GM12878 (cell line): ENCODE measurements at regions not wholly inside any gene's neighbourhood (a gene's known extent, or its start where the extent isn't known, plus 50 kb on each side); places are given as distances from the start of the nearest gene placed in this dataset.

Source experiments
- ATAC-seq: fragments of 200-7000 bp; cut with Tn5 transposase; 3 replicates; pipeline ENCODE4 v1.9.1; 2020; ENCODE audit warnings: mild to moderate bottlenecking, moderate library complexity
- BruUV-seq: library from RNA; stranded (reverse); fragments of 400-500 nt; replicated peaks from 2 replicates; lab custom pipeline; 2021; lab: Mats Ljungman, UMichigan
- CTCF ChIA-PET: fragments of 300-600 bp; sonication (Branson Sonifier 250); formaldehyde crosslinking; extraction: SDS; loops from one replicate; lab custom pipeline; 2021; ENCODE audit warnings: inconsistent platforms; lab: Yijun Ruan, JAX
- POLR2A ChIA-PET: fragments of 350-600 bp; formaldehyde crosslinking; extraction: SDS; loops from one replicate; lab custom pipeline; 2021; ENCODE audit warnings: inconsistent platforms; lab: Charles Lee
- RAD21 ChIA-PET: fragments of 300-600 bp; sonication (Branson Sonifier 250); formaldehyde crosslinking; loops from one replicate; lab custom pipeline; 2023; ENCODE audit warnings: antibody characterized with exemption; ENCODE audit not compliant: unreplicated experiment; lab: Charles Lee
- SMC1A ChIA-PET: fragments of 300-600 bp; sonication (Branson Sonifier 250); formaldehyde crosslinking; loops from one replicate; lab custom pipeline; 2023; ENCODE audit not compliant: unreplicated experiment, uncharacterized antibody; lab: Charles Lee
- DNase-seq: peaks from one replicate; pipeline ENCODE4 v3.0.0-alpha.2; 2011; ENCODE audit warnings: low read depth, low spot score
- FAIRE-seq: peaks from 3 replicates; lab custom pipeline; 2011; peaks lifted over from hg19 to GRCh38; lab: Jason Lieb, UNC
- H2AFZ ChIP-seq: 2 replicates; pipeline ENCODE4 v1.6.0; 2011; ENCODE audit warnings: low read depth, low read length, control low read depth; ENCODE audit not compliant: control insufficient read depth
- H3K27ac ChIP-seq: 2 replicates; pipeline ENCODE4 v1.5.1; 2011; ENCODE audit warnings: control low read depth; ENCODE audit not compliant: control insufficient read depth, insufficient read depth
- H3K27me3 ChIP-seq, 2 experiments: replicated peaks in 1 of 2; 2 replicates each; pipeline versions ENCODE4 v1.6.0 to v1.6.1; 2011; ENCODE audit warnings: low read length in 1 of 2; ENCODE audit not compliant: control insufficient read depth in 2 of 2, insufficient read depth in 2 of 2
- H3K36me3 ChIP-seq, 2 experiments: 2 replicates each; pipeline ENCODE4 v1.5.1; 2011; ENCODE audit warnings: low read length in 1 of 2; ENCODE audit not compliant: control insufficient read depth in 2 of 2, insufficient read depth in 2 of 2
- H3K4me1 ChIP-seq: 2 replicates; pipeline ENCODE4 v1.6.1; 2011; ENCODE audit warnings: mild to moderate bottlenecking, low read length, moderate library complexity, mixed read lengths; ENCODE audit not compliant: control insufficient read depth, insufficient read depth
- H3K4me2 ChIP-seq: 2 replicates; pipeline ENCODE4 v1.6.0; 2011; ENCODE audit warnings: control low read depth; ENCODE audit not compliant: control insufficient read depth, insufficient read depth
- H3K4me3 ChIP-seq: fragments of 200-600 bp; sonication (generic); 2 replicates; pipeline ENCODE4 v1.5.1; 2016
- H3K79me2 ChIP-seq: 2 replicates; pipeline ENCODE4 v1.6.0; 2011; ENCODE audit warnings: low read length; ENCODE audit not compliant: control insufficient read depth, insufficient read depth
- H3K9ac ChIP-seq: 2 replicates; pipeline ENCODE4 v1.8.0; 2011; ENCODE audit warnings: low read length, control low read depth, mixed read lengths; ENCODE audit not compliant: control insufficient read depth, insufficient read depth
- H3K9me3 ChIP-seq: replicated peaks from 3 replicates; pipeline ENCODE4 v1.5.1; 2011; ENCODE audit warnings: mild to moderate bottlenecking, low read length; ENCODE audit not compliant: control insufficient read depth, insufficient read depth
- H4K20me1 ChIP-seq: 2 replicates; pipeline ENCODE4 v1.6.0; 2011; ENCODE audit not compliant: control insufficient read depth, insufficient read depth
- ATF2 ChIP-seq: IDR thresholded peaks from 2 replicates; pipeline ENCODE4 v1.6.1; 2012; ENCODE audit warnings: low read length, inconsistent platforms
- DPF2 ChIP-seq: fragments of 450-650 bp; IDR thresholded peaks from 2 replicates; pipeline ENCODE4 v1.6.1; 2017; ENCODE audit warnings: mild to moderate bottlenecking
- HDAC6 ChIP-seq: fragments of 200-600 bp; sonication (generic); IDR thresholded peaks from one replicate; pipeline ENCODE4 v1.8.0; 2017; ENCODE audit warnings: antibody characterized with exemption; ENCODE audit not compliant: unreplicated experiment
- HDGF ChIP-seq: fragments of 450-650 bp; IDR thresholded peaks from 2 replicates; pipeline ENCODE4 v1.6.1; 2016; ENCODE audit warnings: antibody characterized with exemption
- KAT2A ChIP-seq: conservative IDR thresholded peaks from 2 replicates; pipeline ENCODE4 v1.6.1; 2011; ENCODE audit warnings: low read depth, low read length; ENCODE audit not compliant: control insufficient read depth
- RAD21 ChIP-seq: IDR thresholded peaks from 2 replicates; pipeline ENCODE4 v1.6.1; 2011; ENCODE audit warnings: mild to moderate bottlenecking, low read depth, low read length, moderate library complexity; ENCODE audit not compliant: insufficient read depth
- RB1 ChIP-seq: fragments of 450-650 bp; formaldehyde crosslinking; IDR thresholded peaks from 2 replicates; pipeline ENCODE4 v1.6.1; 2017; ENCODE audit warnings: mild to moderate bottlenecking, borderline replicate concordance
- REST ChIP-seq: IDR thresholded peaks from 2 replicates; pipeline ENCODE4 v1.6.1; 2012; ENCODE audit warnings: mild to moderate bottlenecking, low read depth, low read length
- RFX5 ChIP-seq: IDR thresholded peaks from 2 replicates; pipeline ENCODE4 v1.6.1; 2011; ENCODE audit warnings: low read depth, low read length, improper control_type of control experiment
- SIX5 ChIP-seq: IDR thresholded peaks from 2 replicates; pipeline ENCODE4 v1.6.1; 2011; ENCODE audit warnings: mild to moderate bottlenecking, low read depth, low read length, moderate library complexity; ENCODE audit not compliant: severe bottlenecking
- SPI1 ChIP-seq: IDR thresholded peaks from 2 replicates; pipeline ENCODE4 v1.6.1; 2011; ENCODE audit warnings: low read depth, mild to moderate bottlenecking, low read length, moderate library complexity, borderline replicate concordance; ENCODE audit not compliant: insufficient read depth
- SRF ChIP-seq, 2 experiments: IDR thresholded peaks; 2 replicates each; pipeline ENCODE4 v1.6.1; 2011; ENCODE audit warnings: low read depth in 2 of 2, low read length in 2 of 2, mild to moderate bottlenecking in 1 of 2, moderate library complexity in 1 of 2
- STAT3 ChIP-seq: IDR thresholded peaks from 2 replicates; pipeline ENCODE4 v1.6.1; 2011; ENCODE audit warnings: low read depth, low read length, improper control_type of control experiment
- WGBS: methylation state at CpG from one replicate; pipeline ENCODE4 v1.1.6; 2016; ENCODE audit warnings: low lambda C conversion rate; ENCODE audit not compliant: insufficient replicate concordance, insufficient coverage; ENCODE audit errors: missing lambda C conversion rate; 5-methylcytosine and 5-hydroxymethylcytosine counted together
- in situ Hi-C: fragments of 300-500 bp; cut with MboI; formaldehyde crosslinking; loops from 9 replicates; pipeline ENCODE4 v1.14.3; 2018; ENCODE audit warnings: mixed read lengths
- intact Hi-C: fragments of 100-400 bp; cut with micrococcal nuclease; formaldehyde crosslinking; loops from one replicate; pipeline ENCODE4 v1.14.2; 2022; ENCODE audit not compliant: unreplicated experiment

GRCh38 chr2:16291226-16291625 lies 350.9 kb downstream of the MYCN start:
- in situ Hi-C loops, result no loop called here
- H3K27ac ChIP-seq, result no peak overlapping the region
- TF ChIP-seq RAD21, result no peak
- TF ChIP-seq HDAC6, result no peak
- TF ChIP-seq SRF (IDR thresholded peaks at IDR 0.05; ENCODE audit: low read depth in 2 of 2, low read length in 2 of 2), result no peak
- no peak for TF ChIP-seq SIX5
- TF ChIP-seq STAT3, result no peak
- TF ChIP-seq HDGF, result no peak
- no peak for TF ChIP-seq DPF2
- intact Hi-C loops, result no loop called here
- H3K27me3 ChIP-seq, result no peaks in the 10 kb centered on the region
- no peaks in the 10 kb centered on the region for H3K79me2 ChIP-seq
- no peaks in the 10 kb centered on the region for H4K20me1 ChIP-seq
- no peaks in the 10 kb centered on the region for H3K36me3 ChIP-seq
- ChIA-PET POLR2A (no interaction called here), CTCF (no interaction called here), SMC1A (interaction anchor here (1.2 kb wide), 1 partner anchor 16 kb away, joined by 4 read pairs; no protein-coding TSS in a partner anchor), RAD21 (no interaction called here)
- H2AFZ ChIP-seq, result no peak overlapping the region
- no peak for FAIRE-seq
- H3K9me3 ChIP-seq, result no peaks in the 10 kb centered on the region
- no peaks in the 10 kb centered on the region for H3K4me1 ChIP-seq
- no peak for DNase-seq
- WGBS, result 7% methylated on average over 4 of the region's 4 CpGs
- H3K4me2 ChIP-seq, result no peak overlapping the region
- H3K4me3 ChIP-seq, result no peak overlapping the region
- H3K9ac ChIP-seq, result no peak overlapping the region
- no TSS peak for BruUV-seq
- ATAC-seq, result no peak

- no peak overlapping the region for H2AFZ ChIP-seq
- H3K36me3 ChIP-seq, result no peaks in the 10 kb centered on the region
- H3K9me3 ChIP-seq, result no peaks in the 10 kb centered on the region
- DNase-seq (no peak), ATAC-seq (no peak), FAIRE-seq (no peak)
- ChIA-PET SMC1A (interaction anchor here (1.2 kb wide), 1 partner anchor 16 kb away, joined by 4 read pairs; no protein-coding TSS in a partner anchor), CTCF (no interaction called here), RAD21 (no interaction called here), POLR2A (no interaction called here)
- no peak overlapping the region for H3K9ac ChIP-seq
- H3K79me2 ChIP-seq, result no peaks in the 10 kb centered on the region
- H3K4me3 ChIP-seq, result no peak overlapping the region
- H3K4me1 ChIP-seq, result no peaks in the 10 kb centered on the region
- intact Hi-C loops (no loop called here), in situ Hi-C loops (no loop called here)
- WGBS, result 5% methylated on average over 8 of the region's 8 CpGs
- no peaks in the 10 kb centered on the region for H3K27me3 ChIP-seq
- H3K4me2 ChIP-seq, result no peak overlapping the region
- no peak overlapping the region for H3K27ac ChIP-seq
- H4K20me1 ChIP-seq, result no peaks in the 10 kb centered on the region
- BruUV-seq, result no TSS peak
- TF ChIP-seq REST (no peak), ATF2 (no peak), RFX5 (no peak), SPI1 (no peak), KAT2A (no peak), RB1 (no peak)
Measured at GRCh38 chr2:16290311-16291020, 350.1 kb downstream of the MYCN start.
